GM21723 (cell line): ENCODE measurements at regions not wholly inside any gene's neighbourhood (a gene's known extent, or its start where the extent isn't known, plus 50 kb on each side); places are given as distances from the start of the nearest gene placed in this dataset.
"Not testable (repeated sequence)": the region's sequence is repeated elsewhere in the genome, so short reads cannot be mapped to it uniquely, and the experiment has no call there.

Experiments
- ATAC-seq: cut with Tn5 transposase; IDR thresholded peaks from one replicate; pipeline ENCODE4 v1.9.1; 2021; ENCODE audit warnings: mild to moderate bottlenecking, moderate library complexity; ENCODE audit not compliant: unreplicated experiment

GRCh38 chr2:9707611-9708160 is 76.9 kb upstream of the YWHAQ start:
- no peak for ATAC-seq

- ATAC-seq: no peak
Observed at GRCh38 chr2:9708683-9709538, 78.1 kb upstream of the YWHAQ start.

DNA sequence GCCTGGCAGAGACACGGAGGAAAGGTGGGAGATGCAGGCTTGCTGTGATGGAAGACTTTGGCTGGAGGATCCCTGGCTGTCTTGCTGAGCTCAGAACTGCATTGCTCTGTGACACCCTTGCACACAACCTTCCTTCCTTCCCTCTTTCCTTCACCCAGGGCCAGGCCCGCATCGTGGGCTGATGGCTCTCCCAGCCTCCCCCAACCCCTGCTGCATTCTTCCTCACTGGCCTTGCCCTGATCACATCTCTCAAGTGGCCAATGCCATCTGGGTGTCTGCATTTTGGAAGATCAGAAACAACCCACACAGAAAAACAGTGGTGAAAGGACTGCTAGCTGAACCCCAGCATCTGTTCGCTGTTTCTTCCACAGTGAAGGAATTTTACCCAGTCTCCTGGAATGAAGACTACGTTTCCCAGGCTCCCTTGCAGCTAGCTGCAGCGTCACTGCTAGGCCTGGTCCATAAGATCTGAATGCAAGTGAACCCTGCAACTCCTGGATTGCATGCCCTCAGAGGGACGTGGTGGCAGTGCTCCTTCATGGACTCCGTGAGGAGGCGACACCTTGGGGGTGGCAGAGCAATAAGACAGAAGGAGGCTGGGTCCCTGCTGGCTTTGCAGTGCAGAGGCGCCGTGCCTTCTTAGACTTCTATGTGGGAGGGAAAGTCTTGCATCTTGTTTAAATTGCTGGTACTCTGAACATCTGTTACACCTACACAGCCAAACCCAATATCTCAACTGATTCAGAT is 78.9 kb upstream of the YWHAQ start:
- ATAC-seq: no peak

GRCh38 chr2:9710311-9710710 is 79.5 kb upstream of the YWHAQ start:
- no peak for ATAC-seq

- ATAC-seq: no peak
Observed at GRCh38 chr2:9712263-9712662, 81.5 kb upstream of the YWHAQ start.

- no peak for ATAC-seq
Observed at GRCh38 chr2:9714630-9715214, 83.9 kb upstream of the YWHAQ start.

- ATAC-seq: no peak
Observed at GRCh38 chr2:9715238-9715637, 84.4 kb upstream of the YWHAQ start.

- ATAC-seq: no peak
Observed at GRCh38 chr2:9717886-9718451, 87.2 kb upstream of the YWHAQ start.

DNA sequence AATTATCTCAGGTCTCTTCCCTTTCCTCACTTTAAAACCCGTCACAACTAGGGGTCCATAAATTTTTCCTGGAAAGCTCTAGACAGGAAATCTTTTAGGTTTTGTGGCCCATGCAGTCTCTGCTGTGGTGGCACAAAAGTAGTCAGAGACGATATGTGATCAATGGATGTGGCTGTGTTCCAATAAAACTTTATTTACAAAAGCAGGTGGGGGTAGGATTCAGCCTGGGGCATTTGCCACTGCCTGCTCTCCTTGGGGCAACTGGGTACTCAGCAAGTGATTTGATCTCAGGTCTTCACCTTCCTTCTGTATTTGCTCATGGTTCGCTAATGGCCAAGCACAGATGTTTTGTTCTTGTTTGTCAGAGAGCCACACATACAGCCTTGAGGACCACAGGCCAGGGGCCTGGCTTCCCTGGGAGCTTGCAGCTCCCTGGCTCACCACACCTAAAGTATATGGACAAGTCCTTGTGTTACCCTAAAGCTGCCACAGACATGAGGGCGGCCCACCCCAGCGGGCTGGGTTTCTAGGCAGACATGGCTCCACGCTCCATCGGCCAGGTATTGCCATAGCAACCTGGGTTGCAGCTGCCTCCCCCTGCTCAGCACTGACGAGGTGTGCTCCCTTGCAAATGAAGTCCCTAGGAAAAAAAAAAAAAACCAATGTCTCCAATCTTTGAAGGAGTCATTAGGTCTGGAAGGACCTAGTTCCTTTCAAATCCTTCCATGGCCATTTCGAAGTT is 89.7 kb upstream of the YWHAQ start:
- no peak for ATAC-seq

DNA sequence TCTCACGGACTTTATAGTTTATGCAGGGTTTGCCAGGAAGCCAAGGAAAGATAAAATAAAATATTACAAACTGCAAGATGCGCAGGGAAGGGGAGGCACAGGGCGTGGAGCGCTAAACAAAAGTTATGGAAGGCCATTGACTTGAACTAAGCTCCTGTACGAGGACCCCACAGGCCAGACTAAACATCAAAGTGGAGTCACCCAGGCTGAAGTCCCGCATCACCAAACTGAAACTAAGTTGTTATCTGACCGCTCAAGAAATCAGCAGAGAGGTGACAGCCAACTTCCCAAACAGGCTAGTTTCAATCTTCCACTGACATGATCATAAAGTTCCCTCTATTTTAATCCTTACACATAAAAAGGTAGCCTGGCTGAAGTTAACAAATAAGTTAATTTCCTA is 90.5 kb upstream of the YWHAQ start:
- ATAC-seq: no peak

- no peak for ATAC-seq
Observed at GRCh38 chr2:9722451-9722850, 91.7 kb upstream of the YWHAQ start.

DNA sequence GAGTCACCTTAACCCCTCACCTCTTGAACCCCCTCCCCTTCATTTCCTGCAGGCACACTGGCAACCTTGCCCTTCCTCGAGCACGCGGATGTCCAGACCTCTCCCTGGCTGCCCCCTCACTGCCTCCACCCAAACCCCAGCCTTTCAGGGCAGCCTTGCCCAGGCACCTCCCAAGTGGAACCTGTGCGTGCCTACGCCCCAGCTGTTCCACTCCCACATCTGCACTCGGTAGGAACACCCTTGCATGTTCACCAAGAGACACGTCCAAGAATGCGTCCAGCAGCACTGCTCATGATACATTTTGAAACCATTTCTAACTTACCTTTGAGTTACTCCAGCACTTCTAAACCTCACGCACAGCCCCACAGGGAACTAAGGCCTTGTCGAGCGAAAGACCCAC is 93.8 kb upstream of the YWHAQ start:
- no peak for ATAC-seq

- no peak for ATAC-seq
Observed at GRCh38 chr2:9725106-9725505, 94.3 kb upstream of the YWHAQ start.

- not testable (repeated sequence) for ATAC-seq
Observed at GRCh38 chr2:9726016-9726415, 95.2 kb upstream of the YWHAQ start.

DNA sequence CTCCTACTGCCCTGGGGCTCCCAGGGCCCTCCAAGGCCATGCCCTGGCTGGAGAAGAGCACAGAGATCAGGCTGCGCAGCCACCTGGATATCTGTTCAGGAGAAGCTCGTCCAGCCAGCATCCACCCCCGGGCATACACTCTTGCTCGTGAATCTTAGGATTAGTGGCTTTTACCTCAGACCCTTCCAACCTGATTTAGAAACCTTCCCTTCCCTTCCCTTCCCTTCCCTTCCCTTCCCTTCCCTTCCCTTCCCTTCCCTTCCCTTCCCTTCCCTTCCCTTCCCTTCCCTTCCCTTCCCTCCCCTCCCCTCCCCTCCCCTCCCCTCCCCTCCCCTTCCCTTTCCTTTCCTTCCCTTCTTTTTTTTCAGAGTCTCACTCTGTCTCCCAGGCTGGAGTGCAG is 99.7 kb upstream of the YWHAQ start:
- not testable (repeated sequence) for ATAC-seq

- ATAC-seq: no peak
Observed at GRCh38 chr2:9732824-9733223, 102.0 kb upstream of the YWHAQ start.

DNA sequence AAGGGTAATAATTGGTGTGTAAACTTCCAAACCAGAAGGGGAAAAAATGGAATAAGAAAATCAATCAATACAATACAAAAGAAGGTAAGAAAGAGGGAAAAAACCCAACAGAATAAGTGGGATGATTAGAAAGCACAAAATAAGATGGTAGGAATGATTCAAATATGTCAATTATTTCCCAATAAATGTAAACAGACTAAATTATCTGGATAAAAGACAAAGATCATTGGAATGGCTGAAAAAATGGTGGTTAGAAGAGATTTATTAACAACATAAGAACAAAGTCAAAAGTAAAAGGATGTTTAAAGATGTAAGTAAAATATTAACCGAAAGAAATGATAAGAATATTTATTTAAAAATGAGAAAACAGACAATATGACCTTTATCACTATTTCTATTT is 103.5 kb upstream of the YWHAQ start:
- no peak for ATAC-seq

DNA sequence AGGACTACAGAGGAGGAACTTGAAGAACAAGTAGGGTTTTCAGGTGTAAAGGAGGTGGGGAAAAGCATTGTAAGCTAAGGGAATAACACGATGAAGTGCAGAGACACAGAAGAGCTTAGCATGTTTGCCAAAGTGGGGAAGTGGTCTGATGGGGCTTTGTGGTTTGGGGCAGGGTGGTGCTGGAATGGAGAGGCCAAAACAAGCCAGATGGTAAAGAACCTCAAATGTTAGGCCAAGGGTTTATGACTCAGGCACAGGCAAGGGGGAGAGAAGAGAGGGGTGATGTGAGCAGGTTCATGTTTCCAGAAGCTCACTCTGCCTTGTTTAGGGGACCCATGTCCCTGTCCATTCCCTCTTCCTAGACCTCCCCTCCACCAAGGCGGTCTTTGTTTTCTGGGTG is 104.5 kb upstream of the YWHAQ start:
- no peak for ATAC-seq

- ATAC-seq: no peak
Observed at GRCh38 chr2:9736021-9736420, 105.2 kb upstream of the YWHAQ start.

GRCh38 chr2:9737053-9737875 is 106.0 kb upstream of the TAF1B start:
- no peak for ATAC-seq
